Hepatocyte (in vitro differentiated cells): ENCODE measurements at regions not wholly inside any gene's neighbourhood (a gene's known extent, or its start where the extent isn't known, plus 50 kb on each side); places are given as distances from the start of the nearest gene placed in this dataset.

Source experiments
- DNase-seq: peaks from one replicate; pipeline ENCODE4 v3.0.0-alpha.2; 2016; ENCODE audit warnings: low spot score
- H2AFZ ChIP-seq: fragments of 200-600 bp; sonication (generic); 2 replicates; pipeline ENCODE4 v1.6.0; 2016; ENCODE audit warnings: antibody characterized with exemption, mild to moderate bottlenecking
- H3K27ac ChIP-seq: fragments of 200-600 bp; sonication (generic); 2 replicates; pipeline ENCODE4 v1.5.1; 2016; ENCODE audit warnings: mild to moderate bottlenecking
- H3K27me3 ChIP-seq: fragments of 200-600 bp; sonication (generic); 2 replicates; pipeline ENCODE4 v1.6.1; 2016
- H3K36me3 ChIP-seq: fragments of 200-600 bp; sonication (generic); replicated peaks from 2 replicates; pipeline ENCODE4 v1.5.1; 2016; ENCODE audit warnings: low read depth; ENCODE audit not compliant: insufficient read depth
- H3K4me1 ChIP-seq: fragments of 200-600 bp; sonication (generic); 2 replicates; pipeline ENCODE4 v1.5.1; 2016; ENCODE audit warnings: mild to moderate bottlenecking, moderate library complexity; ENCODE audit not compliant: insufficient read depth
- H3K4me2 ChIP-seq: fragments of 200-600 bp; sonication (generic); 2 replicates; pipeline ENCODE4 v1.6.0; 2016
- H3K4me3 ChIP-seq: fragments of 200-600 bp; sonication (generic); 2 replicates; pipeline ENCODE4 v1.5.1; 2016; ENCODE audit warnings: mild to moderate bottlenecking
- H3K79me2 ChIP-seq: fragments of 200-600 bp; sonication (generic); 2 replicates; pipeline ENCODE4 v1.6.0; 2017; ENCODE audit warnings: mild to moderate bottlenecking
- H3K9me2 ChIP-seq: fragments of 200-600 bp; sonication (generic); replicated peaks from 2 replicates; pipeline ENCODE4 v1.6.0; 2017; ENCODE audit warnings: mild to moderate bottlenecking; ENCODE audit not compliant: insufficient read depth
- H3K9me3 ChIP-seq: fragments of 200-600 bp; sonication (generic); 2 replicates; pipeline ENCODE4 v1.5.1; 2016; ENCODE audit warnings: low read depth, mild to moderate bottlenecking
- H4K20me1 ChIP-seq: fragments of 200-600 bp; sonication (generic); 2 replicates; pipeline ENCODE4 v1.6.0; 2016; ENCODE audit warnings: mild to moderate bottlenecking; ENCODE audit not compliant: insufficient read depth, poor library complexity, severe bottlenecking
- CTCF ChIP-seq: fragments of 200-600 bp; sonication (generic); IDR thresholded peaks from 2 replicates; pipeline ENCODE4 v1.5.1; 2016; ENCODE audit warnings: antibody characterized with exemption, mild to moderate bottlenecking; ENCODE audit not compliant: poor library complexity
- EZH2 ChIP-seq: fragments of 200-600 bp; sonication (generic); IDR thresholded peaks from 2 replicates; pipeline ENCODE4 v1.6.1; 2016; ENCODE audit warnings: antibody characterized with exemption, mild to moderate bottlenecking, borderline replicate concordance
- EZH2phosphoT487 ChIP-seq: fragments of 200-600 bp; sonication (generic); IDR thresholded peaks from one replicate; pipeline ENCODE4 v1.6.1; 2018; ENCODE audit warnings: antibody characterized with exemption, mild to moderate bottlenecking, low read depth, moderate library complexity; ENCODE audit not compliant: unreplicated experiment, severe bottlenecking
- WGBS: methylation state at CpG from one replicate; pipeline ENCODE4 v1.1.6; 2016; ENCODE audit warnings: low lambda C conversion rate; ENCODE audit errors: missing lambda C conversion rate; 5-methylcytosine and 5-hydroxymethylcytosine counted together

GRCh38 chr20:58128635-58129625, 99.5 kb downstream of the ANKRD60 start:
- no peaks in the 10 kb centered on the region for H3K9me2 ChIP-seq
- no peak overlapping the region for H3K4me3 ChIP-seq
- H4K20me1 ChIP-seq, result no peaks in the 10 kb centered on the region
- H3K36me3 ChIP-seq, result no peaks in the 10 kb centered on the region
- H3K4me2 ChIP-seq, result no peak overlapping the region
- H3K9me3 ChIP-seq, result no peaks in the 10 kb centered on the region
- H2AFZ ChIP-seq, result no peak overlapping the region
- no peaks in the 10 kb centered on the region for H3K79me2 ChIP-seq
- 88% methylated on average over 14 of the region's 14 CpGs for WGBS
- peaks cover 9% of the 10 kb centered on the region for H3K27me3 ChIP-seq
- peaks cover 31% of the 10 kb centered on the region for H3K4me1 ChIP-seq
- TF ChIP-seq CTCF (no peak), EZH2phosphoT487 (no peak), EZH2 (no peak)
- H3K27ac ChIP-seq, result no peak overlapping the region
- no peak for DNase-seq

GRCh38 chr20:58127701-58128111, 100.7 kb downstream of the ANKRD60 start:
- no peak overlapping the region for H3K27ac ChIP-seq
- H4K20me1 ChIP-seq, result no peaks in the 10 kb centered on the region
- no peak for DNase-seq
- H2AFZ ChIP-seq, result no peak overlapping the region
- H3K27me3 ChIP-seq, result no peaks in the 10 kb centered on the region
- no peak overlapping the region for H3K4me2 ChIP-seq
- H3K36me3 ChIP-seq, result no peaks in the 10 kb centered on the region
- 70% methylated on average over 6 of the region's 6 CpGs for WGBS
- no peaks in the 10 kb centered on the region for H3K79me2 ChIP-seq
- no peak for TF ChIP-seq EZH2phosphoT487
- no peak for TF ChIP-seq EZH2
- no peak for TF ChIP-seq CTCF
- no peak overlapping the region for H3K4me3 ChIP-seq
- peaks cover 30% of the 10 kb centered on the region for H3K4me1 ChIP-seq
- H3K9me2 ChIP-seq, result no peaks in the 10 kb centered on the region
- H3K9me3 ChIP-seq, result no peaks in the 10 kb centered on the region

GRCh38 chr20:58125726-58126125, 102.7 kb downstream of the ANKRD60 start:
- H3K4me2 ChIP-seq, result no peak overlapping the region
- no peaks in the 10 kb centered on the region for H3K79me2 ChIP-seq
- H3K4me3 ChIP-seq, result no peak overlapping the region
- no peak for DNase-seq
- no peaks in the 10 kb centered on the region for H3K9me3 ChIP-seq
- peaks cover 12% of the 10 kb centered on the region for H3K4me1 ChIP-seq
- H4K20me1 ChIP-seq, result no peaks in the 10 kb centered on the region
- no peak overlapping the region for H2AFZ ChIP-seq
- no peaks in the 10 kb centered on the region for H3K36me3 ChIP-seq
- TF ChIP-seq CTCF (no peak), EZH2 (no peak), EZH2phosphoT487 (no peak)
- H3K27me3 ChIP-seq, result no peaks in the 10 kb centered on the region
- H3K9me2 ChIP-seq, result no peaks in the 10 kb centered on the region
- no peak overlapping the region for H3K27ac ChIP-seq
